NCI-H345 (cell line): ENCODE measurements at regions not wholly inside any gene's neighbourhood (a gene's known extent, or its start where the extent isn't known, plus 50 kb on each side); places are given as distances from the start of the nearest gene placed in this dataset.
"Not testable (repeated sequence)": the region's sequence is repeated elsewhere in the genome, so short reads cannot be mapped to it uniquely, and the experiment has no call there.

ENCODE experiments used
- DNase-seq: peaks from one replicate; lab custom pipeline; 2025; lab: John Stamatoyannopoulos, UW

DNA sequence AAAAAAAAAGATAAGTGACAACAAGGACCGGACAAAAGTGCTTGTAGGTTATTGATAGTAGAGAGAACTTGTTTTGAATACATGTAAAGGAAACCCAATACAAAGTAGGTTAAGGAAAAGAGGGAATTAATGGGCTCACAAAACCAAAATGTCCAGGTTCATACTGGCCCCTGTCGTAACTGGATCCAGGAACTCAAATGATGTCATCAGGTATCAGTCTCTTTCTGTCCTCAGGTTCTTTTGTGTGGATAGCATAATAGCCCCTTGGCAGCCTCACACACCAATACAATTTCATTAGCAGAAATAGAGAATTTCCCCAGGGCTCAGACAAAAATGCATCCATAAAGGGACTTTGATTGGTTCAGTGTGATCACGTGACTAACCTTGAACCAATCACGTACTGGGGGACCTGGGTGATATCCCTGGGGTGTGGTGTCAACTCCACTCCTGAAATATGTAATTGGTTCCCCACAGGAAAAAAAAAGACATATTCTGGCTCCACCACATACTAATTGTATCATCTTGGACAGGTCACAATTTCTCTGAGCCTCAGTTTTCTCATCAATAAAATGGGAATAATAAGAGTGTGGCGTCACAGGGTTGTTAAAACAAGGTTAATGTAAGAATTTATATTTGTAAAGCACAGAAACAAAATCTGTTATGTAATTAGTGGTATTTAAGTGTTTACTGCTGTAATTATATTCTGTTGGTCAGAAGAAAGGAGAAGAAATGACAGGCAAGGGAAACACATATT lies 174.8 kb downstream of the PDGFRA start:
- DNase-seq: no peak

DNA sequence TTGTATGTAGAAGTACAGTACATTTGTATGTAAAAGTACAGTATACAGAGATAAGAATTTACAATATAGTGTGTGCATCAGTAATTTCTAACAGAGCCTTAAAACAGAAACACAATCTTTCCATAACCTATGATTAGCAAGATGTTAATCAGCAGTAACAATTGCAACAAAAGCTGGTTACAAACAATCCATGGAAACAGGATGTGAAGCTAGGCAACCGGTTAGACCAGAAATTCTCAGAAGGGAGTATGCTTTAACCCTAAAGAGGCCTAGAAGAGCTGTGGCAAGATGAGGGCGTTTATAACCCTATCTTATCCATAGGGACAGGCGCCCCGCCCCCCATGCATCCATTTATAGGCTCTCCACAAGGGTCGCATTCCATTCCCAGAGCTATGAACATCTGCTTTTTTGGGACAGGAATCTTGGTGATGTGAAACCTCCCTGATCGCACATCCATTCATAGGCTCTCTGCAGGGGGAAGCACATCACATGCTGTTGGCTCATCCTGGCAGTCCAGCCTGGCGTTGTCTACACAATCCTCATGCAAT lies 180.3 kb downstream of the PDGFRA start:
- DNase-seq: not testable (repeated sequence)

DNA sequence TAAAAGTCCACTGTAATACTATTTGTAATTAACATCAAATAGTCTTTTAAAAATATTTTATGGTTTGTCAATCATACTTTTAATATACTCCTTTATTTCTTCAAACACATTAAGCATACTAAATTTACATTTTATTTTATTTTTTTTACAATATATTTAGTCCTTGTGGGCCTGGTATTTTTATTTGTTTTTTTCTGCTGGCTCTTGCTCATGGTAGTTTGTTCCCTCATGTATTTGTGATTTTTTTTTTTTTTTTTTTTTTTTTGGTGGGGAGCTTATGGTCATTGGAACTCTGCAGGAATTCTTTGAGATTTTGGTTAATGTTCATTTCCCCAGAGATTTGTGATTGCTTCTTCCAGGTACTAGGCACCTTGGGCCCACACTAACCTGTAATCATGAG lies 185.5 kb downstream of the PDGFRA start:
- DNase-seq: no peak

DNA sequence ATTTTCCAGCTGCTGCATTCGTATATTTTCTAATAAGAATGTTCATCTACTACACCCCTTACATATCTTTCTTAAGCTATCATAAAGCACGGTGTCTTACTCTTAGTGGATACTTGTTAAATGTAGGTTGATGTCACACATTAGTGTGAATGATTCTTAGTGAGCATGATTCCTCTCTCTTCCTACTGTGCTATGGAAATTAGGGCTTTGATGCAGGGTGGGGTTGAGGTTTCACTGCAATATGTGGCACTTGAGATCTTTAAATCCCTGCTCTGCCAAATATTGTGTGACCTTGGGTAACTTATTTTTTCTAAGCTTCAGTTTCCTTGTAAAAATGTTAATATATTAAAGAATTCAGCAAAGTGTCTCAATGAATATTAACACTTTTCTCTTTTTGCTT lies 188.4 kb downstream of the PDGFRA start:
- DNase-seq: no peak

DNA sequence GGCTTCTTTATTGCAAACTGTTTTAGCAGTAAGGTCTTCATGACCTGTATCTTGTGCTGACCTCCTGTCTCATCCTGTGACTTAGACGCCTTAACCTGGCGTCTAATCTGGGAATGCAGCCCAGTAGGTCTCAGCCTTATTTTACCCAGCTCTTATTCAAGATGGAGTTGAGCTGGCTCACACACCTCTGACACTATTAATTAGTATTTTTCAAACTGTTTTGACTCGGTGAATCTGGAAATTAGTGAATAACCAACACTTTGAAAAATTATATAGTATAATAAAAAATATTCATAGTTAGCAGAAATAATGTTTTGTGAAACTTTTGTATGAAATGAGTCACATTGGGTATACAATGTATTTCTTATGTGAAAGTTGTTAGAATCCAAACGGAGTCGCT lies 189.4 kb downstream of the PDGFRA start:
- DNase-seq: no peak

DNA sequence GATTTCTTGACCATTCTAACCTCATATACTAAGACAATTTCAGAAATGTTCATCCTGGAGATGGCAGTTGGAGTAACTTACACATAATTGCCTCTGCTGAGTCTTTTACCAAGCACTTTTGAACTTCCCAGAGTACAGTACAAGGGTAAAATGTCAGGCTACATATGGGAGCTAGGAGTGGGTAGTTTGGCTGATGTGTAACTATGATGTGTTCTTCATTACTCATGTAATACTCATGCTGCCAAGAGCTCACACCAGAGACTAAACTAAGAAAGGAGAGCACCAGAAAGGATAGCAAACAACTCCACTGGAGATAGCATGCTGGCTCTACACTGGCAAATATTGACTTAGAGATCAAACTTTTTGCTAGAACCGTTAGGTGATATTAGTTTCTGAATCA lies 194.0 kb downstream of the PDGFRA start:
- no peak for DNase-seq

DNA sequence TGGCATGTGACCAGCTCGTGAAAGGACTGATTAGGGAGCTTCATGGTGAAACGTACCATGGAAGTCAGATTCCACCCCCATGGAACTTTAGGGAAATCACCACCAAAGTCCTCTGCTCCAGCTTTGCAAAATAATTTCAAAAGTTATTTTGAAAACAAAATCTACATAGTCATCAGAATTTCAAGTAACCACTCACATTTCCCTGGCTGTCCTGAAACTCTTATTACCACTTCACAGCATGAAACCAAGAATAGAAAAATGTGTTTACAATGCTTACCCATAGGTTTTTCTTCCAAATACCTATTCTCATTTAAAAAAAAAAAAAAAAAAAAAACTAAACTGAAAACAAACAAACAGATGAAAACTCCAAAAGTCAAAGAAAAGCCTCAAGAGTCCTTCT lies 198.7 kb downstream of the PDGFRA start:
- DNase-seq: no peak

DNA sequence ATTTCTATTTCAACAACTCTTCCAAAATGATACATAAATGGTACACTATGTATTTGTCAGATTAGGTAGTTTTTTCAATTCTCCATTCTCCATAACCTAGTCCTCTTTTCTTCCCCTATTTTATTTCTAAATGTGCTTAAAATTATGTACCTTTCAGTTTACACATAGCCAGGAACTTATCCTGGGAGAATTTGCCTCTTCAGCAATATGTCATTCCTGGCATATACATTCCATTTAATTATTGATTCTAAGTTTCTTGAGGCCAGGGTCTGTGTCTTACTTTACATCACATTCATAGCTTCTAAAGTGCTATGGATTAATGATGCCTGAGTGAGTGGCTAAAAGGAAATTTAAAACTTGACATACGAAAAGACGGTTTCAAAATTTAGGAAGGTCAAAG lies 199.8 kb downstream of the PDGFRA start:
- no peak for DNase-seq

DNA sequence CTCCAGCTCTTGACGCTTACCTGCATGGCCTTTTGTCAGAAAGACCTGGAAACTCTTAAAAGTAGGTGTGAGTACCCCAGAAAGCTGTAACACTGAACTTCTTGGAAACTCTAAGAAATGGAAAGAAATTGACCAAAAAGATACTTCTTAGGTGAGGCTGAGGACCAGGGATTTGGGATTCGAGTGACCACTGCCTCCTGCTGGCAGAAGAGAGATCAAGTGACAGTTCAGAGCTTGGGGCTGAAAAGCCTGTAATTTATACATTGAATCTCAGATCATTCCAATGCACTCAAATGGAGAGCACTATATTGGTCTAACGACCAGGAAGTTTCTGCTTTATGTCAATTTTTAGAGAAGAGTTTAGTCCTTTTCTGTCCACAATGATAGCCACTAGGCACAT lies 204.6 kb downstream of the PDGFRA start:
- no peak for DNase-seq

DNA sequence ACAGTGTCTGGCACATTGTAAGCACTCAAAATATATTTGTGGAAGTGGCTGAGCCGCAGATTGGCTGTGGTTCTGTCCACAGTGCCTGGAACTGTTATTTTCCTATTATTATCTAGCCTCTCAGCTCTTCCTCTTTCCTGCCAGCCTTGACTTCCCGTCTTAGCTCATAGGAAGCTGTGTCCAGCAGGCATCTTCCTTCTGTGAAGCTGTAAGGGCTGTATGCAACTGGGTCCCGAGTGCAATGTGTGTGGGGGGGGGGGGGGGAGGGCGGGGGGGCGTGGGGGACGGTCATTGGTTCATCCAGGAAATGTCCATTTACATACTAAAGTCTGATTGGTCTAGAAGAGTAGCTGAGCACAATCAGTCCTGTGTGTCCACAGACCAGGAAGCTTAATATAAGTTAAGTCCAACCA lies 210.7 kb downstream of the PDGFRA start:
- no peak for DNase-seq

DNA sequence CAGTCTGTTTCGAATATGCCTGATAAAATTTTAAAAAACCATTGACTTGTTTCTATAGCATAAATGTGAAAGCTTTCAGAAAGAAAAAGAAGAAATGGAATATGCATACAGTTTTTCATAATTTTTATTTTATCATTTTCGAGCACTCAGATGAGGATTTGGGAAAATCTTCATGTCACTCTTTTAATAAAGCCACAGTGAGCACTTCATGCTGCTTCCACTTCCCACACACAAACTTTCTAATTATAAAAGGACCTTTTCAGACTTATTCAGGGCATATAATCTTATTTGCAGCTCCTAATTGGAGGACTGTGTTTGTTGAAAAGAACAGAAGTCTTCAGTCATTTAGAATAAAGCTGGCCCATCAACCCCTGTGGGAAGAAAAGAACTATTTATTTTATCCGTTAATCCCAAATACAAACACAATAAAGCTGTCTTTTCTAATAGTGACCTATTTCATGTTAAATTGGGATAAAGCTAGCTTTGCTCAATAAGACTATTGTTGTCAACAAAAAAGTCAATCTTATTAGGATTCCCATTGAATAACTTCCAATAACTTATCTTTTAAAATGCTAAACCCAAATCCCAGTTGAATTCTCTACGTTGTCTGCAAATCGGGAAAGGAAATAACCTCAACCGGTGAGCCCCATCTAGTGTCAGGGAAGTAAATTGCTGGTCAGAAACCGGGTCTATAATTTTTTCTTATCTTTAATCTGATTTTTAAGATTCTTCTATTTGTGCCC lies 211.5 kb downstream of the PDGFRA start:
- no peak for DNase-seq

DNA sequence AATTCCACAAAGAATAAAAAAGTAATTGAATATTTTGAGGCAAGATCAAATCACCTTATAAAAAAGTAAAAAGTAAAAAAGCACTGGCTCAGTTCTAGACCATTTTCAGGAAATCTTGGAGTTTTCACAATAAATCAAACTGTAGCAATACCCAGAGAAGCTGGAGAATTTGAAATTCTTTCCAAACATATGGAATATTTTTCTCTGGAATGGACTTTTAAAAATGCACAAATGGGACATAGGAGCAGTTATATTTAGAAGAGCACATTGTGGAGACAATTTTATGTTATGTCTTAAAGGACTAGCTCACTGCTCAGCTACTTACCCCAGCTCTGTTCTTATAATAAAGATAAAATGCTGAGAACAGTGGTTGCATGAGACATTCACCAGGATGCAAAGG lies 211.9 kb upstream of the KIT start:
- no peak for DNase-seq

DNA sequence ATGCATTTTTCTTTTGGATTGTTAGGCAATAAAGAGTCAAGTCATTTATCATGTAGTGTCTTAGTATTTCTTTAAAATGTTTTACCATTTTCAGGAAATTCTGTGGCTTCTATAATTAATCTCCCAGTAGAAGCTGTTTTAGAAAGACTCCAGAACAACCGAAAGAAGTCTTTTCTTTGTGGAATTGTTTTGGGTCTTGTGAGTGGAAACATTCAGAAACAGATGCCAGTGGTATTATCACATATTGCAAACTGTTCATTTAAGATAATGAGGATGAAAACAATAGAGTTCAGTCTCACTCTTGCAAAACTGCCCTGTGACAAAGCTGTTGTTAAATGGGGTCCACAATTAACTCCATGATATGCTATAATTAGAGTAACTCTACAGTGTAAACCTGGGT lies 211.2 kb upstream of the KIT start:
- no peak for DNase-seq

DNA sequence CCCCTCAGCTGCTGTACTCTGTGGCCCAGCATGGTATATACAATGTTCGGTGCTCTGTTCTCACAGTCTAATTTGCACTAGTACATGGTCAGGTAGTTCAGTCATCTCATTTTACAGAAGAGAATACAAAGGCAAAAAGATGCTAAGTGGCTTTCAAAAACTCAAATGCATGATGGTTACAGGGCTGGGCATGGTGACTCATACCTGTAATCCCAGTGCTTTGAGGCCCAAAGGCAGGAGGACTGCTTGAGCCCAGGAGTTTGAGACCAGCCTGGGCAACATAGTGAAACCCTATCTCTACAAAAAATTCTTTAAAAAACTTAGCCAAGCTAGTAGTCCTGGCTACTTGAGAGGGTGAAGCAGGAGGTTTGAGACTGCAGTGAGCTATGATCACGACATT lies 210.5 kb upstream of the KIT start:
- no peak for DNase-seq

DNA sequence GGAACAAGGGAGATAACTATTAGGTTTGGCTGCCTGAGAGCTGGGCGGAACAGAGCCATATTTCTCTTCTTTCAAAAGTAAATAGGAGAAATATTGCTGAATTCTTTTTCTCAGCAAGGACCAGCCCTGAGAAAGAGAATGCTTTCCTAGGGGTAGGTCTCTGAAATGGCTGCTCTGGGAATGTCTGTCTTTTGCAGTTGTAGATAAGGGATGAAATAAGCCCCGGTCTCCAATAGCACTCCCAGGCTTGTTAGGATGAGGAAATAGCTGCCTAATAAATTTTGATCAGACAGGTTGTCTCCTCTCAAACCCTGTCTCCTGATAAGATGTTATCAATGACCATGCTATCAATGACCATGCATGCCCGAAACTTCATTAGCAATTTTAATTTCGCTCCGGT lies 207.8 kb upstream of the KIT start:
- DNase-seq: no peak

DNA sequence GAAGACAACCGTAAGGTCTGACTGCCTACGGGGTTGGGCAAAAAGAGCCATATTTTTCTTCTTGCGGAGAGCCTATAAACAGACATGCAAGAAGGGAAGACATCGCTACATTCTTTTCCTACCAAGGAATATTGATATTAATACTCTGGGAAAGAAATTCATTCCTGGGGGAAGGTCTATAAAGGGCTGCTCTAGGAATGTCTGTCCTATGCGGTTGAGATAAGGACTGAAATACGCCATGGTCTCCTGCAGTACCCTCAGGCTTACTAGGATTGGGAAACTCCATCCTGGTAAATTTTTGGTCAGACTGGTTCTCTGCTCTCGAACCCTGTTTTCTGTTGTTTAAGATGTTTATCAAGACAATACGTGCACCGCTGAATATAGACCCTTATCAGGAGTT lies 190.8 kb upstream of the KIT start:
- DNase-seq: not testable (repeated sequence)

DNA sequence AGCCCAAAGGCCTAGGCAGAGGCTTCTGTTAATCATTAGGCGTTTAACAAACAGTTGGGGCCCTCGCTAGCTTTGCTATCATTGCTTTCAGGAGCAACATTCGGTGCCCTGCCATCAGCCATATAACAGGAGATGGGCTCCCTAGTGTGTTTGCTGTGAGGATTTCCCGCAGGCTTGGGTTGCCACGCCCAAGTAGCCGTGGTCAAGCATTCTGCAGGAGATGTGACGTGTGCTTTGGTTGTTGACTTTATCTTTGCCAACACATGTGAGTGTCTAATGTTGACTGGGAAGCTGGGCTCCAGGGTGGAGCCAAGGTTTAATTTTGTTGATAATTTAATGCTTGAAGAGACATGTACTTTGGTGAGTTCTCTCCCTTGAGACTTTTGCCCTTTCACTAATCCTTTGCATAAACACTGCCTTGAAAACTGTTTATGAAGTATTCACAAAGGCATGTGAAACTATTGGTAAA lies 184.6 kb upstream of the KIT start:
- peak; percentile 16 for DNase-seq

DNA sequence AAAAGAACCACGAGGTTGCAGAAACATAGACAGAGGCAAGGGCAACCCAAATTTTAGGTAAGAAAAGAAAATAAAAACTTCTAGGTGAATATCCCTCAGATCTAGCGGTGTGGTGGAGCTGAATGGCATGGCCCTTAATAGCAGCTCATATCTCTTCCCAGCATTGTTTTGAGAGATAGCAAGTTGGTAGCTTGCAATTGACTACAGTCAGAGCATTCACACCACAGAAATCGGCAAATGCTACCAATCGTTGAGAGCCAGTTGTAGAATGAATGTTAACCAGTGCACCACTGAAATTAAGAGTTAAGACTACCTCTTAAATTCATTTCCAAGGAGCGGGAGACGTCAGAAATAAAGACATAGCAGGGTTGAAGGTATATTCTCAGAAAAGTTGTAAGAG lies 184.0 kb upstream of the KIT start:
- DNase-seq: no peak

DNA sequence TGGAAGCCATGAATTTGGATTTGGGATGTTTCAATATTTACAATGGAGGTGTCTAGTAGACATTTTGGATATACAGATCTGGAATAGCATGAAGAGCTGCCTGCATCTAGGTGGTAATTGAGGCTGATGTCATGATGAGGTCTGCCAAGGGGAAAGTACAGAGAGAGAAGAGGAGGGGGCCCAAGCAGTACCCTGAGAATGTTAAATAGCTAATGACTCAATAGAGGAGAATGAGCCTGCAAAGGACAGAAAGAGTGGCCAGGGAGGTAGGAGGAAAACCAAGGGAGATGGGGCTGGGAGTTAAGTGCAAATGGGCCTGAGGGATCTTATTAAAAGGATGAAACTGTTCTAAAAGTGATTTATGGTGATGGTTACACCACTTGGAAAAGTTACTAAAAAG lies 182.2 kb upstream of the KIT start:
- DNase-seq: no peak

DNA sequence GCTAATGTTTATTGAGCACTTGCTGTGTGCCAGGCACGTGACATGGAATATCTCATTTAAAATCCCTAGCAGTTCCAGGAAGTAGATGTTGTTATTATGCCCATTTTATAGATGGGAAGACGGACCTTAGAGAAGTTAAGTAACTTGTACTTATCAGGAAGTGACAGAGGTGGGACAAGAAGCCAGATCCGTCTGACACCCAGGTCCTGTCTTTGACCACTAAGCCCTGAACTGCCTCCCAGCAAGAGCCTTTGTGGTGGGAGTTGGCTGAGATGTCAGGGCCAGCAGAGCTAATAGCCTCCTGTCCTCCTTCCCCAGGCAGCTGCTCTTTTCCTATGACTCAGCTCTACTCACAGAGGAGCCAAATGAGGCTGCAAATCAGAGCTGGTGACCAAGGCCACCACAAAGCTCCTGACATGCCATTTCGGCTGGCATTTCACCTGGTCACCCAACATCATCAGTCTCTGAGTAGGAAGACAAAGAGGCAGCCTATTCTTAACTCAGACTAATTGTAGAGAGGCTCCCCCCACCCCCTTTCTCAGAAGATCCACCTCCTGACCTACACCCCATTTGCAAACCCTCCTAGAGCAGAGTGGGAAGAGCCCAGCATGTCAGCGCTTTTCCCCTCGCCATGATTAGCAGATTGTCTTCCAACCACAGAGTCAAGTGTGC lies 175.1 kb upstream of the KIT start:
- DNase-seq: no peak

DNA sequence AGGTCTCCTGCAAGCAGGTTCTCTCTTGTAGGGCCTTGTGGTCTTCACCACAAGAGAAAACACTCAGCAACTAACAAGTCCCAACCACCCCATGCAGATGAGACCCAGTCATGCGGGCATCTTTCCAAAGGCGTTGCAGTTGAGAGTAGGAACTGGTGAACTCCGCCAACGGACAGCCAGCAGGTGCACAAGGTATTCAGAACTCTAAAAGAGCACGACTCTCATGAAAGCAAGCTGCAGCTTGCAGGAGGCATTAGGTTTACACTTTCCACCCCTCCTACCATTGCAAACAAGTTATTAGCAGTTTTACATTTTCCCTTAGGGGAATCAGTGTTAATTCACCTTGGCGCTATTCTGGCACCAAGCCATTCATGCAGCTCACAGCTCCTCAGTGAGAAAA lies 173.4 kb upstream of the KIT start:
- DNase-seq: peak; percentile 91

DNA sequence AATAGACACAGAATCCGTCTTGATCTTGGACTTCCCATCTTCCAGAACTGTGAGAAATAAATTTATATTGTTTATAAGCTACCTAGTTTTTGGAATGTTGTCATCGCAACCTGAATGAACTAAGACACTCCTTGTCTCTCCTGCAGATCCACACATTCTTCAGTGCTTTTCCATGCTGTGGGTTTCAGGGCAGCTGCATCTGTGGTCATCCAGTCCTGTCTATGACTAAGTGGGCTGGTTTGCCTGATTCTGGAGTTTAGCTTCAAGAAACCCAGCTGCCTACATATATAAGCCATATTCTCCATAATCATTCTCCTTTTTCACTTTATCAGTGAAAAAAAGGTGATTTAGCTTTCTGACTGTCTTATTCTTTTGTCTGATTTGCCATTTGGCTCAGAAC lies 170.3 kb upstream of the KIT start:
- DNase-seq: no peak

DNA sequence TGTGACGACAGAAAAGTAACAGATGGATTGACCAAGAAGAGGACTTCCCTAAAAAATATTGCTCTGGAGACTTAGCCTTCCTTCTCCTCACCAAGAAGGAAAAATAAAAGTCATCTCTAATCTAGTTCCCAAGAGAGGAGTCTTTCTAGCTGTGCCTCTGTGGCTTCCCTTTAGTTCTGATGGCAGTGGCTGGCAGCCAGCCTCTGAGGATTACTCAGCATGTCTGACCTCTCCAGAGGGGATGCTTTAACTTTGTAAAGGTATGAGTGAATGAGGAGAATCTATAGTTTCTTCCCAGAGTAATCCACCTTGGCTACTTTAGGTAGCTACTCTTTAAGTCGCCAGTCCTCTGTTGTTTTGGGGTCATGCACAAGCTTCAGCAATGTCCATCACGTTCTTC lies 163.9 kb upstream of the KIT start:
- no peak for DNase-seq
